GM18505 (cell line): ENCODE measurements at regions not wholly inside any gene's neighbourhood (a gene's known extent, or its start where the extent isn't known, plus 50 kb on each side); places are given as distances from the start of the nearest gene placed in this dataset.

Experiments used
- ATAC-seq: cut with Tn5 transposase; IDR thresholded peaks from one replicate; pipeline ENCODE4 v1.9.1; 2021; ENCODE audit not compliant: unreplicated experiment
- POLR2A ChIP-seq: IDR thresholded peaks from 4 replicates; pipeline ENCODE4 v1.6.1; 2011; ENCODE audit warnings: borderline replicate concordance; ENCODE audit not compliant: insufficient read depth, insufficient read length; ENCODE audit errors: extremely low read depth

DNA sequence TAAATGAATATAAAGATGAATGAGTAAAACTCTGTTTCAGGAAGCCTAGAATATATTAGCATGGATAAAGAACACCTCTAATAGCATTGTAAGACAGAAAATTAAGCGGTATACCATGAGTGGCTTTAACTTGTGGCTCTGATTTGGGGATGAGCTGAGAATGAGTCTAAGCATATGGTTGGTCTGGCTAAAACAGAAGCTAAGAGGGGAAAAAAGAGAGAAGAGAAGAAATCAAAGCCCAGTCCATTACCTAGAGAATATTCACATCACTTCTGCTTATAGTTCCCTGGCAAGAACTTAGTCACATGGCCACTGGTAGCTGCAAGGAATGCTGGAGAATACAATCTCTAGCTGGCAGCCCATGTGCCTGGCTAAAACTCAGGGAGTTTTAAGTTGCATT, 414.5 kb downstream of the PRDM5 start:
- no peak for TF ChIP-seq POLR2A
- no peak for ATAC-seq

GRCh38 chr4:120506536-120506935, 416.0 kb downstream of the PRDM5 start:
- ATAC-seq = no peak
- TF ChIP-seq POLR2A = no peak

GRCh38 chr4:120498678-120499077, 423.8 kb downstream of the PRDM5 start:
- TF ChIP-seq POLR2A = no peak
- no peak for ATAC-seq

DNA sequence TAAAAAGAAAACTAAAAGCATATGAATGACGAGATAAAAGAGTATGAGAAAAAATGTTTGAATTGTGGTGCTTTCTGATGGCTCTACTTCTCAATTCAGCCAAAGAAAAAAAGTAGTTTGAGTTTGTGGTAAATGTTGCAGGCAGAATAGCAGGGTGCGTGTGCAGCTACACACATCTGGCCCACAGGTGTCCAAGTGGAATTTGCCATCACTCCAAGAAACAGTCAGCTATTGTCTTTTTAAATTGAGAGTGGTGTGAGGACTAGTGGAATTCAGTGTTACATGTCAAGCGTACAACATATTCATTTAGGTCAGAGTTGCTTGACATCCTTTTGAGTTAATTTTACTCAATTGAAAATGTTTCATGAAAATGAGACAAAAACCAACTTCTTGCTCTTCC, 424.8 kb upstream of the MAD2L1 start:
- no peak for TF ChIP-seq POLR2A
- ATAC-seq = no peak

- TF ChIP-seq POLR2A = no peak
- no peak for ATAC-seq
Measured at GRCh38 chr4:120481756-120482155, 415.1 kb upstream of the MAD2L1 start.

DNA sequence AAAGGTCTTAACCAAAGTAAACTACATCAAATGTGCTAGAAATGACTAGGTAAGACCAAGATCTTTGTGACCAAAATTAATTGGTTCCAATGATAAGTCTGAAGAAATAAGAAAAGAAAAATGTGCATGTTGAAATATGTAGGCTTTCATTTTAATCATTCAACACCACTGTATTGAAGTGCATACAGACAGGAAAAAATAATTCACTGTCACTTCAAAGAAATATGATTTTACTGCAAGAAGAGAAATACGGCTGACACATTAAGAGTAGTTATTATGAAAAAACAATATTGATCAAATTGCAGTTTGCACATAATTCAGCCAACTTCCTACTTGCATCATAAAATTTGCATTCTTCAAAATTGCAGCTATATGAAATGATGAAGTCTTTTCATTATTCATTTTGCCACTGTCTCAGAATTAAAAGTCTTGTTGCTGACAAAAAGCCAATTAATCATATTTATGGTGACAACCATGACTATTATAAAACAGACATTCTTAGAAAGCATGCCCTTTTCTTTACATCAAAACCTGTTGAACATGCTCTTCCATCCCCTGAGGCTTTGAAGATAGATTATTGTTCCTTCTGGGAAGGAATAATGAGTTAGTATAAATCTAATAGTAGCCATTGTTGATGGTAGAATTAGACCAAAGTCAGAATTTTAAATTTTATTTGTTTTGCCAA, 405.9 kb upstream of the MAD2L1 start:
- ATAC-seq = no peak
- no peak for TF ChIP-seq POLR2A

- no peak for TF ChIP-seq POLR2A
- ATAC-seq = no peak
Measured at GRCh38 chr4:120466429-120466828, 399.8 kb upstream of the MAD2L1 start.

- no peak for ATAC-seq
- TF ChIP-seq POLR2A = no peak
Measured at GRCh38 chr4:120454788-120455187, 388.1 kb upstream of the MAD2L1 start.

DNA sequence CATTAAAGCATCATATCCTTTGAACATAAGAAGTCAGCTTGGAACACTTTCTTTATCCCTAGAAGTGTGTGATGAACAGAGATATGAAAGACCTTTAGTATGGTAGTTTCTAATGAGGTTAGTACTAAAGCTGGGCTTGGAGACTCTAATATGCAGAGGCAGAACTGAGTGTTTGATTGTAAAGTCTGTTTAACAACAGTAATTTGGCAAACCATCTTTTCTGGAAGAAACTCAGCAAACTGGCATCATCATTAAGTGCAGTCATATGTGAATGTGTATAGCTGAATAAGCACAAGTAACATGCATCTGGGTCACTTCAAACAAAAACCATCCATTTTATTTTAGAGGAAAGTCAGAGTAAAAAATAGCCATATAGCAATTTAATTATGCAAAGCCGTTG, 385.9 kb upstream of the MAD2L1 start:
- no peak for TF ChIP-seq POLR2A
- no peak for ATAC-seq

DNA sequence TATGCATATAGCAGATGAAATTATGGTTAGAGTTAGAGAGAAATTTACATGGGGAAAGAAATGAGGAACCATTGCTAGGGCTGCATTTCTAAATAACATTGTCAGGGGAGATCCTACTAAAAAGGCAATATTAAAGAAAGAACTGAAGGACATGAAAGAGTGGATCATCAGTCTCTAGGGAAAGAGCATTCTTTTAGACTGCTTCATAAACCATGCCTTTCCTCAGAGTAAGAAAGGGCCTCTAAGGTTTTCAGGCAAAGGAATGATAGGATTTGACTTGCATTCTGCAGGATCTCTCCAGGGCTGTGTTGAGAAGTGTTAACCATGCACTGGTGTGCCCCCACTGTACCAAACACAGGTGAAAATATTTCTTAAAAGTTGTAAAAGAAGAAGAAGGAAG, 385.4 kb upstream of the MAD2L1 start:
- ATAC-seq = no peak
- TF ChIP-seq POLR2A = no peak

GRCh38 chr4:120447774-120448173, 381.1 kb upstream of the MAD2L1 start:
- no peak for ATAC-seq
- no peak for TF ChIP-seq POLR2A

DNA sequence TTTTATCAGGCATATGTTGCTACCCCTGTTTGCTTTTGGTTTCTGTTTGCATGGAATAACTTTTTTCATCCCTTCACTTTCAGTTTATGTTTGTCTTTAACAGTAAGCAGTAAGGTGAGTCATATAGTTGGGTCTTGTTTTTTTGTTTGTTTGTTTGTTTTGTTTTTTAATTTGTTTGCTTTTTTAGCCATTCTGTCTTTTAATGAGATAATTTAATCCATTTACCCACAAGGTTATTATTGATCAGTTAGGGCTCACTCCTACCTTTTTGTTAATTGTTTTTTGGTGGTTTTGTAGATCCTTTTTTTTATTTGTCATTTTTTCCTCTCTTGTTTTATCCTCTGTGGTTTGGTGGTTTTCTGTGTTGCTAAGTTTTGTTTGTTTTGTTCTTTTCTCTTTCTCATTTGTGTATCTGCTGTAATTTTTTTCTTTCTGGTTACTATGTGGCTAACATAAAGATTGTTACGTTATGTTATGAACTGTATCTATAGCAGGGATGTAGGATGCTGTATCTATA, 379.5 kb upstream of the MAD2L1 start:
- no peak for TF ChIP-seq POLR2A
- peak; percentile 89 for ATAC-seq

DNA sequence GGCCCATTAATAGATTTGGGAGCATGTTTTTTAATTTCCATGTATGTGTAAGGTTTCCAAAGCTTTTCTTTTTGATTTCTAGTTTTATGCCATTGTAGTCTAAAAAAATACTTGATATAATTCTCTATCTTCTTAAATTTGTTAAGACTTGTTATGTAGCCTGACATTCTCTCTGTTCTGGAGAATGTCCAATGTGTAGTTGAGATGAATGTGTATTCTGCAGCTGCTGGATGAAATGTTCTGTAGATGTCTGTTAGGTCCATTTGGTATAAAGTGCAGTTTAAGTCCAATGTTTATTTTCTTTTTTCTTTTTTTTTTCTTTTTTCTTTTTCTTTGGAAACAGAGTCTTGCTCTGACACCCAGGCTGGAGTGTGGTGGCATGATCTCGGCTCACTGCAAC, 378.5 kb upstream of the MAD2L1 start:
- no peak for ATAC-seq
- no peak for TF ChIP-seq POLR2A

DNA sequence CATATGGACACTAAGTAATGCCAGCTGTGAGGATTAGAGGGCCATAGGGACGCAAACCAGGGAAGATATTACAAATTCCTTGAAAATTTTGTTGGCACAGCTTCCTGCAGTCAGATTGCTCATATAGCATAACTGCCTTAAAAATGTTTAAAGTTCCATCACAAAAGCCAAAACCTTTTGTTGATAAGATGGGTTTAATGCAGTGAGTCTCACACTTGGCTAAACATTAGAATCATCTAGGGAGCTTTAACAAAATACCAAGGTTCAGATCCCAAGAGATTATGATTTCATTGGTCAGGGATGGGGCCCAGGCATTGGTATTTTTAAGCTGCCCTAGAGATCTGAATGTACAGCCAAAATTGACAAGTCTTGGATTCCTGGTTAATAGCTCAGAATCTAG, 376.5 kb upstream of the MAD2L1 start:
- TF ChIP-seq POLR2A = no peak
- ATAC-seq = no peak

GRCh38 chr4:120440730-120441129, 374.1 kb upstream of the MAD2L1 start:
- TF ChIP-seq POLR2A = no peak
- ATAC-seq = no peak
